SKM-1 (cell line): ENCODE measurements at regions not wholly inside any gene's neighbourhood (a gene's known extent, or its start where the extent isn't known, plus 50 kb on each side); places are given as distances from the start of the nearest gene placed in this dataset.

ENCODE experiments used
- DNase-seq: peaks from one replicate; lab custom pipeline; 2025; ENCODE audit not compliant: unreplicated experiment; lab: John Stamatoyannopoulos, UW

DNA sequence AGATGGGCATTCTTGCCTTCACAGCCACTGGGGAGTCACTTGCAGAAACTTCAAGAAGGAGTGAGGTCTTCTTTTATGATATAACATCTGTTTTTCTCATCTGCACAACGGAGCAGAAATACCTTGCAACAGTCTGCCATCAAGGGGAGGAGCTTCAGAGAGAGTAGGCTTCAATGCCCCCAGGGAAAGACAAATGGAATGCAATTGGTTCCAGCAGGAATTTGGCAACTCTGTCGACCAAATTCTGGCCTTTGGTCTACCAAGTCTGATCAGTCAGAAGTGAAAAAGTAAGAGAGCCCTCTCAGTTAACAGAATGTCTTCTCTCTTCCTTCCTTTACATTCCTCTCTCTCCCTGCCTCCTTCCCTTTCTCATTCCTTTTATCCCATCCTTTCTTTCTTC is 229.3 kb downstream of the IDS start:
- DNase-seq: no peak

DNA sequence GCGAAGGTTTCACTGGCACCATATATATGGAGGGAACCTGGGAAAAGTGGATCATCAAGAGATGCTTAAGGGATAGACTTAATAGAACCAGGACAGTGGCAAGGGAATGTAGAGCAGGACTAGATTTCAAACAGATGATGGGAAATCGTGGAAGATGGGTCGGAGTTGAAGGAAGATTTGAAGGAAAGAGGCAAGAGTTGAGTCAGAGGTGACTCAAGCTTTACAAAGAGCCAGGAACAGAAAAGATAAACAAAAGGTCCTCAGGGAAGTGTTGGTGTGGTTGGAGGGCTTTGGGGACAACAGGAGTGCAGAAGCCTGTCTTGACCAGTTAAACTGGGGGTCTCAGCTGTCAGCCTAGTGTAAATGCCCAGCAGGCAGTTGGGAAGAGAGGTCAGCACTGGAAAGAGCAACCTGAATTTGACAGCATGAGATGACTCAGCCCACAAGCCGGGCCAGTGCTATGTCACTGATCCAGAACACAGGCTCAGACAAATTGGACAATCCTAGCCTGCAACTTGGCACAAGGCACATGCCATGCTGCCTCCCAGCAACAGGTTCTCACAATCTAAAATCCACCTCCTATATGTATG is 230.5 kb downstream of the IDS start:
- no peak for DNase-seq

DNA sequence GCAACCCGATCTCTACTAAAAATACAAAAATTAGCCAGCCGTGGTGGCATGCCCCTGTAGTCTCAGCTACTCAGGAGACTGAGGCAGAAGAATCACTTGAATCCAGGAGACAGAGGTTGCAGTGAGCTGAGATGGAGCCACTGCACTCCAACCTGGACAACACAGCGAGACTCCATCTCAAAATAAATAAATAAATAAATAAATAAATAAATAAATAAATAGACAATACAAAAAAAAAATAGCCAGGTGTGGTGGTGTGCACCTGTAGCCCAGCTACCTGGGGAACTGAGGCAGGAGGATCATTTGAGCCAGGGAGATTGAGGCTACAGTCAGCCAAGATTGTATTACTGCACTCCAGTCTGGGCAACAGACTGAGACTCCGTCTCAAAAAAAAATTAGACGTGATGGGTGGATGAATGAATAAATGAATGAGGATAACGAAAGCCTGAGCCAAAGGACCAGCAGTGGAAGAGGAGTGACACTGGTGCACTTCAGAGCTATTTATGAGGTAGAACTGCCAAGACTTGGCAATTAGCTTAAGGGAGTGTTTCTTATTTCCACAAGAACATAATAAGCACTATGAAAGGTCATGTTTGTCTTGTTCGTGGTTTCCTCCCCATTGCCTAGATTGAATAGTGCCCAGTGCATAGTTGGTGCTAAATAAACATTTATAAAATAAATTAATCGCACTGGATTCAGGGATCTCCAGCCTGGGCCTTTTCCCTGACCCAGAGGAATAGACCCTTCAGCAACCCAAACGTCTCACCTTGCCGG is 232.2 kb downstream of the IDS start:
- no peak for DNase-seq

DNA sequence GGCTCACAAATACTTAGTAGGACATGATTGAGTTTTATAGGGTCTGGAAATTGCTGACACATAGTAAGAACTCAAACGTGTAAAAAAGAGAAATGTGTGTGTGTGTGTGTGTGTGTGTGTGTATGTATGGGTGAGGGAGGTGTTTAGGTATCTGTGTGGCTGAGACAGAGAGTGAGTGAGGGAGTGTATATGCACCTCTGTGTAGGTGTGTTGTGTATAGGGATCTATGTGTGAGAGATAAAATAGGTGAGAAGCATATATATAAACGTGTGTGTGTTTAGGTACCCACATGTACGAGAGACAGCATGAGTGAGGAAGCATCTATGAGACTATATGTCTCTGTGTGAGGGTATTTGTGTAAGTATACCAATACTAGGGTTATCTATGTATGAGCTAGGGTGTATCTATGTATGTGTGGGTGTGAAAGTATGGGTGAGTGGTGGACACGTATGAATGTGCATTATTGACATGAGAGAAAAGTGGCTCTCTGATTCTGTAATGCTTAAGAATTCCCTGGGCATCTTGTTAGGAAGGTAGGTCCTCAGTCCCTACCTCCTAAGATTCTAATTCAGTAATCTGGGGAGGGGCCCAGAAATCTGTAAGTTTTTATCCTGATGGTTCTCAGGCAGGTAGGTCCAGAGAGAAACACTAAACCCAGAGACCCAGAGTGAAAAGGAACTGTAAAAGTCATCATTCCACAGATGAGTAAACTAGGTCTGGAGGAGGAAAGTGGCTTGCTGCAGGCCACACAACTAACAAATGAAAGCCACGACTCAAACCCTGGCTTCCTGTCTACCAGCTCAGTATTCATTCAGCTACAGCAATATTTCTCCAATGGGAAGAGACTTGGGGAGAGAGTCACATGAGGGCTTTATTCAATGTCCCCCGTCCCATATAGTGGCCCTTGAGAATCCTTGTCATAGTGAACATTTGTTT is 237.0 kb downstream of the IDS start:
- DNase-seq: no peak

DNA sequence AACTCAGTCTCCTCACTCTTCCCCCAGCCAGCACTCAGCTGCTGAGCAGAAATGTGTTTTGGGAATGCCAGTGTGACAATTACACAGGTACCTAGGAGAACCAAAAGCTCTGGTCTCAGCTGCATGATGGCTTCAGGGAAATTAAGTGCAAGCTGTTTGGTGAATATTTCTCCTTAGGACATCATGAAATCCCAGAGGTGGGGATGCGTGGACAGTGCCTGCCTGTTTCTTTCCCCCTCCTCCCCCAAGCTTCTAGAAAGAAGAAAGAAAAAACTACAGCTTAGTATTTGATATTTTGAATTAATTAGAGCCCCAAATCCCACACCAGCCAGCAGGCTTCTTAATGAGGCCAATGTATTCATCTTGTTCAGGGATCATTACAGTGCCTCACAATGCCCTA is 243.0 kb downstream of the IDS start:
- DNase-seq: no peak

DNA sequence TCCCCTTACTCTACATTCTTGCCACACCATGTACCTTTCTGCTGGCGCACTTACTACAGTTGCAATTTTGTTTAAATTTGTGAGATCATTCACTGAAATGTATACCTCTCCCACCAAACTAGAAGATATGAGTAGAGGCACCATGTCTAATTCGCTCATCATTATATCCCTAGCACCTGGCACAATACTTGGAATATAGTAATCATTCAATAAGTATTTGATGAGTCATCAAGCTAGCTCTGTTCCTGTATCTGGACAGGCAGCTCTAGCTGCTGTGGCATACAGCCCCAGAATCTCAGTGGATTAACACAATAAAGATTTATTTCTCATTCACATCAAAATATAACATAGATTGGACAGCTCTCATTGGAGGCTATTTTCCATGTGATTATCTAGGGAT is 245.9 kb downstream of the IDS start:
- no peak for DNase-seq

DNA sequence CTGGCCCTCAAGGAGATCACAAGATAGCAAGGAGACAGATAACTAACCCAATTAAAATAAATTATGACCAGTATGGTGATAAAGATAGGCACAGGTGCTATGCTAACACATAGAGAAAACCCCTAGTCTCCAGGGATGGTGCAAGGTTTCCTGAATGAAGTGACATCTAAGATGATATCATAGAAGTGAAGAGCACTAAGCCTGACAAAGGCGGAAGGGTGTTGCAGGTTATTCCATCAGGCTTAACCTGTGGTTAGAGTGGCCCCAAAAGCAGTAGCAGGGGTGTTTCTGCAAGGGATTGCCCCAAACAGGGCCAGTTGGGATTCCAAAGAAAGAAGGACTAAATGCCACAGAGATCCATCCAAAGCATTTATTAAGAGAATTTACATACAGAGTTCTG is 249.2 kb downstream of the IDS start:
- DNase-seq: no peak

DNA sequence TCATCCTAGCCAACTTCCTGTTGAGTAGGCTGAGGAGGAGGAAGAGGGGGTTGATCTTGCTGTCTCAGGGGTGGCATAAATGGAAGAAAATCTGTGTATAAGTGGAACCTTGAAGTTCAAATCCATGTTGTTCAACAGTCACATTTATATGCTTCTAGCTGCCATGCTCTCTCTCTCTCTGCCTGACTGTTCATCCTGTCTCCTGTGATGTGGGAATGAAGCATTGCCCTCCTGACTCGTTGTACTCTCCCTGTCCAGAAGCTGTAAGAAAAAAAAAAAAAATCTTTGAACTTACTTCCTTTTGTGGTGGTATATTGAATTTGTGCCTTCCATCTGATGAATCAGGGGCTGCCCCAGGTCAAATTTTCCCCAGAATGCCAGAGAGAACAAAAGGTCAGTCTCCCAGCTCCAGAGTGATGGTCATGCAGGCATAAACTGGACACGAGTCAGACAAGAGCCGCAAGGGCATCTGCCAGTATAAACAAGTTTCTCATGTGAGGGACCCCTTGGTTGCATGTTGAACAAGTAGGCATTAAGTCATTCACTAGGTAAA is 257.0 kb downstream of the IDS start:
- DNase-seq: no peak

DNA sequence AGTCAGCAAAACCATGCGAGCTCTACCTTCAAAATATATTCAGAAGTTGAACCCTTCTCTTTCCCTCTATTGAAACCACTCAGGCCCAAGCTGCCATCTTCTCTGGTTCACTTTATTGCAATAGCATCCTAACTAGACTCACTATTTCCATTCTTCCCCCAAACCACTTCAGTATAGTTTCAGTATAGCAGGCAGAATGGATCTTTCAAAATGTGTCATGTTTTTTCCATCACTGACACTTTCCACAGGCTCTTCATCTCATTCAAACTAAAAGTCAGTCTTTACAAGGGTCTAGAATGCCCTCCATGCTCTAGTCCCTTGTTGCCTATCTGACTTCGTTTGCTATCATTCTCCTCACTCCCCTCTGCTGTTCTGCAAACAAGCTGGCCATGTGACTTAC is 274.4 kb downstream of the IDS start:
- no peak for DNase-seq

DNA sequence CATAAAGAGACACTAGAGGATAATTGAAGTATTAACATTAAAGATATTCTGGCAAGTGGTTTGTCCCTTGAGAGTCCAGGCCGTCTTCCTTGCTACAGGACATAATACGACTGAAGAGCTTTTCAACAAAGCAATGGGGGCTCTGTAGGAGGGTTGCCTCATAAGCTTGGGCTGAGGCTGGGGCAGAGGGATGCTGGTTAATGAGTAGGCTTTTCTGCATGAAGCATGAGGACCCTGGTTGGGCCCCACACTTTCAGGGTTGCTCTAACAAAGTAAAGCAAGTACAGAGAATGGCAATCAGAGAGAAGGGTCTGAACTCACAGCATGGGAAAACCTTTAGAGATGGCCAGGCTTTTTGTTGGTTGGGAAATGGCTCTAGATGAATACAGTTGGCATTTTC is 281.3 kb downstream of the IDS start:
- no peak for DNase-seq

DNA sequence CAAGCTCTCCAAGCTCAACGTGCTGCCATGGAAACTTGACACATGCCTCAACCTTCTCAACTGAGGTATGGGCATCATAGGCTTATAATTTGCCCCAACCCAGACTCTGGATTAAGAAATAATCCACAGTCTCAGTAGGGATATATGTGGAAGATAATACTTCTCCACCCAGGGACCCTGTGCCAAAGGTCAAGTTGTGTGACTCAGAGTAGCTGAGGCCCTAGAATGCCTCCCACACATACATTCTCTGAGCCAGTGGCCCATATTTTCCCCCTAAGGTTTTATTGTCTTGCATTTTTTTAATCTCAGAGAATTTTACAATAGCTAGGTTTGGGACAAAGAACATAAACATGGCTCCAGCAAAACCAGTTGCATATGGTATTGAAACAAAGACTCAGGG is 283.1 kb downstream of the IDS start:
- DNase-seq: no peak

DNA sequence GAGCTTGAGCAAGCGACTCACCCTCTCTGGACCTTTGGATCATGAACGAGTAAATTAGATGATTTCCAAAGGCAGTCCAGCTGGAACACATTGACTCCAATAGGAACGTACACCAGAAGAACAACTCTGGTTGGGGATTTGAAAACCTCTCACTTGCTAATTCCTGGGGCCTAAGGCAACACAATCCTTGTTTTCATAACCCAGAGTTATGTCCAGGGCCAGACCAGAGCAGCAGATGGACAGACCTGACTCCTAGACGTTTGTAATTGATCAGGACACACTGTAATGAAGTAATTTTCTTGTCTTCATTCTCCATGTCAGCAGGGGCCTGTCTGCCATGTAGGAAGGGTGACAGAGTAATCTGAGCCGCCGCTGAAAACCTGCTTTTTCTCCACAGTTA is 283.9 kb downstream of the IDS start:
- no peak for DNase-seq

DNA sequence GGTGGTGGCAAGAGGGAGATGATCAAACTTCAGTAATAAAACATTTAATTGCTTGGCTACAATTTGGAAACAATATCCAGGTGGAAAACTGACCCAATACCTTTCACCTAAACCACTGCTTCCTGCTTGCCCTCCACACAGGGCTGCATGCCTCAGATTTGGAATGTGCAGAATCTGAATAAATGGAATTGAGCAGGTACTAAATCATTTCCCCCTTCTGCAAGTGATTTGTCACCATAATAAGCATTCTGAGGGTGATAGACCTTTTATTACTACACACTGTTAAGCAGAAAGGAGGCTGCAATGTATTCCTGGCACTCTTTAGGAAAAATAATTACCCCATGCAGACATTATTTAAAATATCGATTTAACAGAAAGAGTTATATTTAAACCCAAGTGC is 291.8 kb downstream of the IDS start:
- no peak for DNase-seq

DNA sequence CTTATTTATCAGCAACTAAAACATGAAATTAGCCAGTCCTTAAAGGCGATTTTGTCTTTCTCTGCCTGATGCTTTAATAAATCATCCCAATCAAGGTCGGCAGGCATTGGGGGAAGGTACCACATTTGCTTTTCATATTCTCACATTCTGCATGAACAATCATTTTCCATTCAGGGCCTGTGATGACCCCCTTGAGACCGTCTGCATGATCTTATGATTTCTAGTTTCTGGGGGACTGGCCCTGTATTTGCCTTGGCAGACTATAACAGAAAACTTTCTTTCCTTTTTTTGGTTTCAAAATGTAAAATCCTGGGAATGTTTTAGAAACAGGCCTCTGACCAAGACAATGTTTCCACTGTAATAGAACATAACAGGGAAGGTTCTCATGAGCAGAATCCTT is 296.8 kb downstream of the IDS start:
- DNase-seq: no peak

DNA sequence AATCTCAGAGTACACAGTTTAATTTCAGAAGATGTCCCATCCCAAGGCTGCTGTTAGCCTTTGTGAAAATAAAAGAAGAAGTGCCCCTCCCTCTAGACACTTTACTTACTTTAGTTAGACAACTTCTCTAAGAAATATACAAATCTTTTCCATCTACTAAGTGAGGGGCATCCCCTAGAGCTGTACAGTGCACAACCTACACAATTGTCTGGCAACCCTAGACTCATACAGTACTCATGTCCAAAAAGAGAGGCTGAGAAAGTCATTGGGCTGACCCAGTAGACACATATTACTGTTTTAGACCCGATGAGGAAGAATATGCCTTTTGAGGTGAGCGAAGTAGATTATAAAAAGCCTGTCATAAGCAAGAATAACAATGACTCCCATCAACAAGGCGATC is 297.6 kb downstream of the IDS start:
- DNase-seq: no peak

DNA sequence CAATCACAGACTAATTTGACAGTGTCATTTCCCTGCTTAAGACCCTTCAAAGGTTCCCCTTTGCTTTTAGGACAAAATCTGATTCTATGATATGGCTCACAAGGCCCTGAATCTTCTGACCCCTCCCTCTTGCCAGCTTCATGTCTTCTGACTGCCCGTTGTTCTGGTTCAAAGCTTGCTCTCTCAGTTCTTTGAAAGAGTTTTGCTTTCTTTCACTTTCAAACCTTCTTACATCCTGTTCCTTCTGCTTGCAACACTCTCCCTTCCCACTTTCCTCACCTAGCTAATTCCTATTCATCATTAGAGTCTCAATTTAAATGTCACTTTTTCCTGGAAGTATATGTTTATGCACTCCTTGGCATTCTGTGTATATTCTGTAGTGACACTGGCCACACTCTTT is 299.2 kb downstream of the IDS start:
- DNase-seq: no peak

DNA sequence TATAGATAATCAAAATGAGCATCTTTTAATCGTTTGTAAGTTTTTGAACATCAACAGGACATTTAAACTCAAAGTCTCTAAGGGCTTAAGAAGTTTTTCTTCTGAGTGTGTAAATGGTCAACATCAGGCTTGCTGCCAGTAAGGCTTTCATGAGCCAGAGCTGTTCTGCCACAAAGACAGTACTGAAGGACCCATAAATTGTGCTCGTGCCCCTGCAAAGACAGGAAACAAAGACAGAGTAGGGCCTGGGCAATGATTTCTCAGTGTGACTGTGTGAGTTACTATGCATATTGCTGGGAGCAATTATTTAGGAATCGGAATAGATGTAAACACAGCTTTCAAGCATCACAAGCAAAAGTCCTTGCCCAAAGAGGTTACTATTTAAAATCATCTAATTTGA is 300.0 kb downstream of the IDS start:
- no peak for DNase-seq

DNA sequence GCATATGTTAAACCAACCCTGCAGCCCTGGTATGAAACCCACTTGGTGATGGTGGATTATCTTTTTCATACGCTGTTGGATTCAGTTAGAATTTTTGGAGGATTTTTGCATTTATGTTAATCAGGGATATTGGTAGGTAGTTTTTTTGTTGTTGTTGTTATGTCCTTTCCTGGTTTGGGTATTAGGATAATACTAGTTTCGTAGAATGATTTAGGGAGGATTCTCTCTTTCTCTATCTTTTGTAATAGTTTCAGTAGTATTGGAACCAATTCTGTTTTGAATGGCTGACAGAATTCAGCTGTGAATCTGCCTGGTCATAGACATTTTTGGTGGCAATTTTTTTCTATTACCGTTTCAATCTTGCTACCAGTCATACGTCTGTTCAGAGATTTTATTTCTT is 305.4 kb downstream of the IDS start:
- DNase-seq: no peak

DNA sequence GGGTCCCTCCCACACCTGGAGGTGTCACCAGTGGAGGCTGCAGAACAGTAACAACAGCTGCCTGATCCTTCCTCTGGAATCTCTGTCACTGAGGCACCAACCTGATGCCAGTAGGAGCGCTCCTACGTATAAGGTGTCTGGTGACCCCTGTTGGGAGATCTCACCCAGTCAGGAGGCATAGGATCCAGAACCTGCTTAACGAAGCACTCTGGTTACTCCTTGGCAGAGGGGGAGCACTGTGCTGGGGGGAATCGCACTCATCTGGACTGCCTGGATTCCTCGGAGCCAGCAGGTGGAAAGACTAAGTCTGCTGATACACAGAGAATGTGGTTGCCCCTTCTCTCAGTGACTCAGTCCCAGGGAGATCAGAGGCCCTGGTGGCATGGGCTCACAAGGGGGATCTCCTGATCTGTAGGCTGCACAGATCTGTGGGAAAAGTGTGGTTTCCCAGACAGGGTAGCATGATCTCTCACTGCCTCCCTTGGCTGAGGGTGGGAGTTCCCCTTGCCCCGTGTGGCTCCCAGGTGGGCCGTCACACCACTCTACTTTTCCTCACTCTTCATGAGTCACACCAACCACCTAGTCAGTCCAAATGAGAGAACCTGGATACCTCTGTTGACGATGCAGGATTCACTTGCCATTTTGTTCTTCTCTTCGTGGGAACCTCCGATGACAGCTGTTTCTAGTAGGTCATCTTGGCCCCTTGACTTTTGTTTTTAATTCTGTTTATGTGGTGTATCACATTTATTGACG is 305.9 kb downstream of the IDS start:
- DNase-seq: no peak

DNA sequence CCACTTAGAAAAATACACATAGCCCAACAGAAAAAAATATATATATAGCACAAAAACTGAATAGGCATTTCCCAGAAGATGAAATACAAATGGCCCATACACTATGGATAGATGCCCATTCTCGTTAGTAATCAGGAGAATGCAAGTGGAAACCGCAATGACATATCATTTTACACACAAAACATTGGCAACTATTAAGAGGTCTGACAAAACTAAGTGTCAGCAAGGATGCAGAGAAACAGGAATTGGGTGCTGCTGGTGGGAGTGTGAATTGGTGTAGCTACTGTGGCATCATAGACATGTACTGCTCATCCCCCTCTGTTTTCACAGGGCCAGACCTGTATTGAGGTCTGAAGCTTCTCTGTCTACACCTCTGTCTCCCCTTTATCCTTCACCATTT is 320.0 kb downstream of the IDS start:
- DNase-seq: no peak
